Neural cell (in vitro differentiated cells): ENCODE measurements at regions not wholly inside any gene's neighbourhood (a gene's known extent, or its start where the extent isn't known, plus 50 kb on each side); places are given as distances from the start of the nearest gene placed in this dataset.

Experiments
- H2AFZ ChIP-seq: fragments of 200-600, 300-800 bp; sonication (generic), shearing (Covaris generic); 2 replicates; pipeline ENCODE4 v1.6.0; 2014; ENCODE audit warnings: low read depth, mild to moderate bottlenecking, antibody characterized with exemption, low read length, moderate library complexity
- H3F3A ChIP-seq: fragments of 200-600 bp; shearing (Covaris generic); 2 replicates; pipeline ENCODE4 v1.6.1; 2016; ENCODE audit warnings: mild to moderate bottlenecking, moderate library complexity, mixed read lengths, antibody characterized with exemption, low read length; ENCODE audit not compliant: insufficient read depth, poor library complexity, severe bottlenecking
- H3K27ac ChIP-seq: fragments of 200-600, 300-800 bp; sonication (generic), shearing (Covaris generic); 2 replicates; pipeline ENCODE4 v1.5.1; 2014; ENCODE audit warnings: mild to moderate bottlenecking, low read length, moderate library complexity
- H3K27me3 ChIP-seq: fragments of 300-800, 200-600 bp; sonication (generic), shearing (Covaris generic); 2 replicates; pipeline ENCODE4 v1.6.0; 2014; ENCODE audit warnings: mild to moderate bottlenecking, low read depth, low read length, moderate library complexity; ENCODE audit not compliant: insufficient read depth
- H3K36me3 ChIP-seq: fragments of 300-800, 200-600 bp; sonication (generic), shearing (Covaris generic); 2 replicates; pipeline ENCODE4 v1.5.1; 2014; ENCODE audit warnings: mild to moderate bottlenecking, antibody characterized with exemption, low read length, moderate library complexity; ENCODE audit not compliant: insufficient read depth
- H3K4me2 ChIP-seq: fragments of 300-800, 200-600 bp; sonication (generic), shearing (Covaris generic); 2 replicates; pipeline ENCODE4 v1.6.0; 2014; ENCODE audit warnings: mild to moderate bottlenecking, low read length
- H3K4me3 ChIP-seq: fragments of 300-800, 200-600 bp; sonication (generic), shearing (Covaris generic); 2 replicates; pipeline ENCODE4 v1.5.1; 2014; ENCODE audit warnings: mild to moderate bottlenecking, low read length, moderate library complexity
- H3K79me2 ChIP-seq: fragments of 200-600 bp; shearing (Covaris generic); replicated peaks from 2 replicates; pipeline ENCODE4 v1.6.0; 2014; ENCODE audit warnings: mild to moderate bottlenecking, low read length, moderate library complexity; ENCODE audit not compliant: insufficient read depth
- H3K9ac ChIP-seq: fragments of 300-800, 200-600 bp; sonication (generic), shearing (Covaris generic); 2 replicates; pipeline ENCODE4 v1.6.1; 2016; ENCODE audit warnings: mild to moderate bottlenecking, low read length, mixed read lengths
- H3K9me2 ChIP-seq: fragments of 200-600 bp; shearing (Covaris generic); 2 replicates; pipeline ENCODE4 v1.6.1; 2016; ENCODE audit warnings: mild to moderate bottlenecking, low read length, mixed read lengths; ENCODE audit not compliant: insufficient read depth
- H3K9me3 ChIP-seq: fragments of 200-600, 300-800 bp; sonication (generic), shearing (Covaris generic); 2 replicates; pipeline ENCODE4 v1.6.1; 2016; ENCODE audit warnings: mild to moderate bottlenecking, mixed run types, low read length, moderate library complexity, mixed read lengths
- H4K20me1 ChIP-seq: fragments of 200-600 bp; shearing (Covaris generic); 2 replicates; pipeline ENCODE4 v1.6.1; 2016; ENCODE audit warnings: mild to moderate bottlenecking, mixed run types; ENCODE audit not compliant: insufficient read depth
- CTCF ChIP-seq: fragments of 450-650 bp; IDR thresholded peaks from 2 replicates; pipeline ENCODE4 v1.5.1; 2014; ENCODE audit warnings: antibody characterized with exemption, mild to moderate bottlenecking, moderate library complexity; ENCODE audit not compliant: poor library complexity, severe bottlenecking
- EP300 ChIP-seq: fragments of 450-650 bp; conservative IDR thresholded peaks from 2 replicates; pipeline ENCODE4 v1.6.1; 2014; ENCODE audit warnings: antibody characterized with exemption, mild to moderate bottlenecking, moderate library complexity; ENCODE audit not compliant: poor library complexity, severe bottlenecking
- EZH2 ChIP-seq: fragments of 200-600, 300-800 bp; shearing (Covaris generic), sonication (generic); IDR thresholded peaks from 2 replicates; pipeline ENCODE4 v1.6.1; 2014; ENCODE audit warnings: antibody characterized with exemption, low read length, borderline replicate concordance, mild to moderate bottlenecking; ENCODE audit not compliant: insufficient read depth, poor library complexity, severe bottlenecking
- MXI1 ChIP-seq: fragments of 450-650 bp; conservative IDR thresholded peaks from 2 replicates; pipeline ENCODE4 v1.6.1; 2014; ENCODE audit warnings: antibody characterized with exemption, mild to moderate bottlenecking; ENCODE audit not compliant: poor library complexity, severe bottlenecking
- POLR2AphosphoS5 ChIP-seq: IDR thresholded peaks from 2 replicates; pipeline ENCODE4 v1.6.1; 2012
- RAD21 ChIP-seq: fragments of 450-650 bp; conservative IDR thresholded peaks from 2 replicates; pipeline ENCODE4 v1.6.1; 2014; ENCODE audit warnings: antibody characterized with exemption, mild to moderate bottlenecking, moderate library complexity
- SMC3 ChIP-seq: fragments of 450-650 bp; conservative IDR thresholded peaks from 2 replicates; pipeline ENCODE4 v1.6.1; 2014; ENCODE audit warnings: antibody characterized with exemption, mild to moderate bottlenecking, moderate library complexity; ENCODE audit not compliant: poor library complexity
- TAF1 ChIP-seq: IDR thresholded peaks from 2 replicates; pipeline ENCODE4 v1.6.1; 2012; ENCODE audit warnings: low read depth
- TF ChIP-seq, protein P1 (sequence below): IDR thresholded peaks from 2 replicates; pipeline ENCODE4 v1.6.1; 2012; ENCODE audit warnings: borderline replicate concordance

DNA sequence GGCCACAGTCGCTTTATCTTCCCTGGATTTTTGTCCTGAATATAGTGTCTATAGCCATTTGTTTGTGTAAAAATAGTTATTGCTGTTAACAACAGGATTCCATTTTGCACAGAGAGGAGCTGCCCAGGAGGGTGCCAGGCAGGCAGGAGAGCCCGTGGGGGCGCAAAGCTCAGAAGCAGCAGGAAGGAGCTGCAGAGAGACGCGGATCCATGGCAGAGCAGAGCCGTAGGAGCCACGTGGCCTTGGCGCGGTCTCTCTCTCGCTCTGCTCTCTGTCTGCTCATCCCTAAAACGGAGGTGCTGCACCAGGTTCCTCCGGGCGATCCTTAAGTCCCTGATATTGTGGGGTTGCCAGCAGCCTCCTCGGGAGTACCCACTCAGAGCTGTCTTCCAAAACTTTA is 185.3 kb upstream of the MYT1L start:
- H3K9me3 ChIP-seq: no peaks in the 10 kb centered on the region
- H3K4me2 ChIP-seq: no peak overlapping the region
- no peak overlapping the region for H2AFZ ChIP-seq
- no peaks in the 10 kb centered on the region for H3K27me3 ChIP-seq
- no peak overlapping the region for H3K9ac ChIP-seq
- no peaks in the 10 kb centered on the region for H3F3A ChIP-seq
- H3K9me2 ChIP-seq: no peaks in the 10 kb centered on the region
- no peak overlapping the region for H3K27ac ChIP-seq
- TF ChIP-seq CTCF (no peak), SMC3 (no peak), POLR2AphosphoS5 (no peak), EP300 (no peak), TAF1 (no peak), EZH2 (no peak), RAD21 (no peak), MXI1 (no peak)
- TF ChIP-seq, protein P1, sequence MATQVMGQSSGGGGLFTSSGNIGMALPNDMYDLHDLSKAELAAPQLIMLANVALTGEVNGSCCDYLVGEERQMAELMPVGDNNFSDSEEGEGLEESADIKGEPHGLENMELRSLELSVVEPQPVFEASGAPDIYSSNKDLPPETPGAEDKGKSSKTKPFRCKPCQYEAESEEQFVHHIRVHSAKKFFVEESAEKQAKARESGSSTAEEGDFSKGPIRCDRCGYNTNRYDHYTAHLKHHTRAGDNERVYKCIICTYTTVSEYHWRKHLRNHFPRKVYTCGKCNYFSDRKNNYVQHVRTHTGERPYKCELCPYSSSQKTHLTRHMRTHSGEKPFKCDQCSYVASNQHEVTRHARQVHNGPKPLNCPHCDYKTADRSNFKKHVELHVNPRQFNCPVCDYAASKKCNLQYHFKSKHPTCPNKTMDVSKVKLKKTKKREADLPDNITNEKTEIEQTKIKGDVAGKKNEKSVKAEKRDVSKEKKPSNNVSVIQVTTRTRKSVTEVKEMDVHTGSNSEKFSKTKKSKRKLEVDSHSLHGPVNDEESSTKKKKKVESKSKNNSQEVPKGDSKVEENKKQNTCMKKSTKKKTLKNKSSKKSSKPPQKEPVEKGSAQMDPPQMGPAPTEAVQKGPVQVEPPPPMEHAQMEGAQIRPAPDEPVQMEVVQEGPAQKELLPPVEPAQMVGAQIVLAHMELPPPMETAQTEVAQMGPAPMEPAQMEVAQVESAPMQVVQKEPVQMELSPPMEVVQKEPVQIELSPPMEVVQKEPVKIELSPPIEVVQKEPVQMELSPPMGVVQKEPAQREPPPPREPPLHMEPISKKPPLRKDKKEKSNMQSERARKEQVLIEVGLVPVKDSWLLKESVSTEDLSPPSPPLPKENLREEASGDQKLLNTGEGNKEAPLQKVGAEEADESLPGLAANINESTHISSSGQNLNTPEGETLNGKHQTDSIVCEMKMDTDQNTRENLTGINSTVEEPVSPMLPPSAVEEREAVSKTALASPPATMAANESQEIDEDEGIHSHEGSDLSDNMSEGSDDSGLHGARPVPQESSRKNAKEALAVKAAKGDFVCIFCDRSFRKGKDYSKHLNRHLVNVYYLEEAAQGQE: no peak
- no peaks in the 10 kb centered on the region for H4K20me1 ChIP-seq
- H3K79me2 ChIP-seq: no peaks in the 10 kb centered on the region
- H3K4me3 ChIP-seq: no peak overlapping the region
- H3K36me3 ChIP-seq: no peaks in the 10 kb centered on the region

GRCh38 chr2:2512931-2513330 is 181.9 kb upstream of the MYT1L start:
- H3K9me2 ChIP-seq: no peaks in the 10 kb centered on the region
- H2AFZ ChIP-seq: no peak overlapping the region
- H3K36me3 ChIP-seq: no peaks in the 10 kb centered on the region
- TF ChIP-seq, protein P1: no peak
- no peaks in the 10 kb centered on the region for H3F3A ChIP-seq
- H3K9ac ChIP-seq: no peak overlapping the region
- no peaks in the 10 kb centered on the region for H3K9me3 ChIP-seq
- H4K20me1 ChIP-seq: no peaks in the 10 kb centered on the region
- H3K27me3 ChIP-seq: no peaks in the 10 kb centered on the region
- H3K27ac ChIP-seq: no peak overlapping the region
- H3K79me2 ChIP-seq: no peaks in the 10 kb centered on the region
- no peak overlapping the region for H3K4me3 ChIP-seq
- no peak overlapping the region for H3K4me2 ChIP-seq
